ENCODE measurements at regions not wholly inside any gene's neighbourhood (a gene's known extent, or its start where the extent isn't known, plus 50 kb on each side); places are given as distances from the start of the nearest gene placed in this dataset.

DNA sequence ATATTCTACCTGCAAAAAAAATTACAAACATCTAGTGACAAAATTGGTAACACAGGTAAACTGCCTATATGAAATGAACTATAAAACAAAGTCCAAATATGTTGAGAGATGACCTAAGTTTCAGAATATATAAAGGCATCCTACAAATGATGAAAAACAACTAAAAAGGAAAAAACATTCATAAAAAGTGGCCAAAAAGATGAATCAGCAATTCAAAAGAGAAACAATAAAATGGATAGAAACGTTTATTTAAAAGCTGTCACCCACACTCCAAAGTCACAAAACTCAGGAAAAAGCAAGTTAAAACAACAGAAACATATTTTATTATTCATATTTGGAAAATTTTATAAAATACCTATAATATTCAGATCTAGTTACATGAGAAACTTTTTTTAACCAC is 106.5 kb upstream of the DCN start:
- Histone ChIP-seq H3K79me2 (ENCODE audit: low read length) (no peaks in the 10 kb centered on the region), H3K4me2 (ENCODE audit: low read length) (no peak overlapping the region), H3K9ac (ENCODE audit: low read length) (no peak overlapping the region), H3K4me3 (ENCODE audit: low read length) (no peak overlapping the region), H3K9me3 (ENCODE audit: low read length) (no peaks in the 10 kb centered on the region), H3K36me3 (ENCODE audit: low read depth, low read length) (no peaks in the 10 kb centered on the region), H3K27me3 (ENCODE audit: low read length) (no peaks in the 10 kb centered on the region), H2AFZ (ENCODE audit: low read length) (no peak overlapping the region), H3K27ac (ENCODE audit: low read length) (no peak overlapping the region), H4K20me1 (ENCODE audit: low read length) (no peaks in the 10 kb centered on the region), H3K9me2 (replicated peaks; ENCODE audit: low read length) (0 out of 2 replicates have a peak, but pooled peaks cover 7% of the 10 kb centered on the region), H3K4me1 (ENCODE audit: insufficient read depth, low read length) (no peaks in the 10 kb centered on the region), H3F3A (ENCODE audit: low read length, unreplicated experiment) (no peaks in the 10 kb centered on the region)
- ATAC-seq = no peak
- no TSS peak for BruUV-seq (replicated peaks)
- no peak for TF ChIP-seq EZH2 (IDR thresholded peaks at IDR 0.05; ENCODE audit: low read length, unreplicated experiment)
- TF ChIP-seq, protein P1, sequence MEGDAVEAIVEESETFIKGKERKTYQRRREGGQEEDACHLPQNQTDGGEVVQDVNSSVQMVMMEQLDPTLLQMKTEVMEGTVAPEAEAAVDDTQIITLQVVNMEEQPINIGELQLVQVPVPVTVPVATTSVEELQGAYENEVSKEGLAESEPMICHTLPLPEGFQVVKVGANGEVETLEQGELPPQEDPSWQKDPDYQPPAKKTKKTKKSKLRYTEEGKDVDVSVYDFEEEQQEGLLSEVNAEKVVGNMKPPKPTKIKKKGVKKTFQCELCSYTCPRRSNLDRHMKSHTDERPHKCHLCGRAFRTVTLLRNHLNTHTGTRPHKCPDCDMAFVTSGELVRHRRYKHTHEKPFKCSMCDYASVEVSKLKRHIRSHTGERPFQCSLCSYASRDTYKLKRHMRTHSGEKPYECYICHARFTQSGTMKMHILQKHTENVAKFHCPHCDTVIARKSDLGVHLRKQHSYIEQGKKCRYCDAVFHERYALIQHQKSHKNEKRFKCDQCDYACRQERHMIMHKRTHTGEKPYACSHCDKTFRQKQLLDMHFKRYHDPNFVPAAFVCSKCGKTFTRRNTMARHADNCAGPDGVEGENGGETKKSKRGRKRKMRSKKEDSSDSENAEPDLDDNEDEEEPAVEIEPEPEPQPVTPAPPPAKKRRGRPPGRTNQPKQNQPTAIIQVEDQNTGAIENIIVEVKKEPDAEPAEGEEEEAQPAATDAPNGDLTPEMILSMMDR (conservative IDR thresholded peaks at IDR 0.05; ENCODE audit: low read depth, low read length) = no peak
- intact Hi-C loops (cut with micrococcal nuclease) = no loop called here
- POLR2A ChIA-PET (ENCODE audit: unreplicated experiment) = no interaction called here
- no peak for DNase-seq
- CTCF ChIA-PET = no interaction called here

DNA sequence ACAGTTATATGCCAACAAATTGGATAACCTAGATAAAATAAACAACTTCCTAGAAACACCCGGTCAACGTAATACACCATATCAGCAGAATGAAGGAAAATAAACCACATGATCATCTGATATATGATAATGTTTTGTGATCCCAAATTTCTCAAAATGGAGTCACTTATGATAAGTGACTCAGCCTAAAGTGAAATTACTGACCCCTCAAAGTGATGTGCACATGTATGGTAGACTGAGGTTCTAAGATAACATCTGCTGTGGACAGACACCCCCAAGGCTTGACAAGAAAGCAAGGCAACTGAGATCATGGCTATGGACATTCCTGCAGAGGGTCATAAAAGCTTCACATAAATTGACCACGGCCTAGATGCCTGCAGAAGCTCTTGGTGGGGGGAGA is 105.1 kb upstream of the DCN start:
- BruUV-seq (replicated peaks) = no TSS peak
- ChIA-PET POLR2A (ENCODE audit: unreplicated experiment) (no interaction called here), CTCF (no interaction called here)
- Histone ChIP-seq H3K27ac (ENCODE audit: low read length) (no peak overlapping the region), H3K4me3 (ENCODE audit: low read length) (no peak overlapping the region), H3K36me3 (ENCODE audit: low read depth, low read length) (no peaks in the 10 kb centered on the region), H4K20me1 (ENCODE audit: low read length) (no peaks in the 10 kb centered on the region), H3K9ac (ENCODE audit: low read length) (no peak overlapping the region), H3K4me1 (ENCODE audit: insufficient read depth, low read length) (no peaks in the 10 kb centered on the region), H3K9me3 (ENCODE audit: low read length) (no peaks in the 10 kb centered on the region), H3F3A (ENCODE audit: low read length, unreplicated experiment) (no peaks in the 10 kb centered on the region), H3K79me2 (ENCODE audit: low read length) (no peaks in the 10 kb centered on the region), H3K9me2 (replicated peaks; ENCODE audit: low read length) (0 out of 2 replicates have a peak, but pooled peaks cover under 1% of the 10 kb centered on the region), H3K27me3 (ENCODE audit: low read length) (no peaks in the 10 kb centered on the region), H2AFZ (ENCODE audit: low read length) (no peak overlapping the region), H3K4me2 (ENCODE audit: low read length) (no peak overlapping the region)
- ATAC-seq (no peak), DNase-seq (no peak)
- TF ChIP-seq EZH2phosphoT487 (IDR thresholded peaks at IDR 0.05; ENCODE audit: borderline replicate concordance, low read length) (no peak), EZH2 (IDR thresholded peaks at IDR 0.05; ENCODE audit: low read length, unreplicated experiment) (no peak)
- TF ChIP-seq, protein P1 (conservative IDR thresholded peaks at IDR 0.05; ENCODE audit: low read depth, low read length) = no peak
- intact Hi-C loops (cut with micrococcal nuclease) = no loop called here

DNA sequence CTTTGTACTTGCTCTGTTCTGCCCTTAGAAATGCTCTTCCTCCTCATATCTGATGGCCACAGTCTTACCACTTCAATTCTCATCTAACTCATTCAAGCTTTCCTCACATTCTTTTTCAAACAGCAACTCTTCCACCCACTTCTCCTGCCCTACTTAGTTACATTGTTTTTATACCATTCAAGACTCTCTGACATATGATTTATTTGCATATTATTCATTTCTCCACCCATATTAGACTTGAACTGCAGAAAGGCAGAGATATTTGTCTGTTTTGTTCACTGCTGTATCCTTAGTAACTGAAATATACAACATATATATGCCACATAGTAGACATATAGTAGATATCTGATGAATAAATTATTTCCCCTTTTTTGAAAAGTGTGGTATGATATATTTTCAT is 95.5 kb upstream of the DCN start:
- Histone ChIP-seq H3K9ac (ENCODE audit: low read length) (no peak overlapping the region), H3F3A (ENCODE audit: low read length, unreplicated experiment) (no peaks in the 10 kb centered on the region), H3K4me2 (ENCODE audit: low read length) (no peak overlapping the region), H3K27me3 (ENCODE audit: low read length) (peaks cover 16% of the 10 kb centered on the region; the same call in 1 of the 2 replicates), H3K4me3 (ENCODE audit: low read length) (no peak overlapping the region), H3K79me2 (ENCODE audit: low read length) (no peaks in the 10 kb centered on the region), H3K27ac (ENCODE audit: low read length) (no peak overlapping the region), H2AFZ (ENCODE audit: low read length) (no peak overlapping the region), H4K20me1 (ENCODE audit: low read length) (no peaks in the 10 kb centered on the region), H3K9me3 (ENCODE audit: low read length) (no peaks in the 10 kb centered on the region), H3K4me1 (ENCODE audit: insufficient read depth, low read length) (no peaks in the 10 kb centered on the region), H3K36me3 (ENCODE audit: low read depth, low read length) (no peaks in the 10 kb centered on the region), H3K9me2 (replicated peaks; ENCODE audit: low read length) (0 out of 2 replicates have a peak, but pooled peaks cover 4% of the 10 kb centered on the region)
- no TSS peak for BruUV-seq (replicated peaks)
- ChIA-PET CTCF (no interaction called here), POLR2A (ENCODE audit: unreplicated experiment) (no interaction called here)
- no peak for DNase-seq
- intact Hi-C loops (cut with micrococcal nuclease) = no loop called here
- no peak for ATAC-seq
- TF ChIP-seq EZH2 (IDR thresholded peaks at IDR 0.05; ENCODE audit: low read length, unreplicated experiment) (no peak), EZH2phosphoT487 (IDR thresholded peaks at IDR 0.05; ENCODE audit: borderline replicate concordance, low read length) (no peak)
- TF ChIP-seq, protein P1 (conservative IDR thresholded peaks at IDR 0.05; ENCODE audit: low read depth, low read length) = no peak

Measured in PC-3 (cell line).